Upper lobe of right lung (tissue), 1 donor: ENCODE measurements at regions not wholly inside any gene's neighbourhood (a gene's known extent, or its start where the extent isn't known, plus 50 kb on each side); places are given as distances from the start of the nearest gene placed in this dataset.

Source experiments
- ATAC-seq: fragments of 200-7000 bp; cut with Tn5 transposase; one replicate; pipeline ENCODE4 v1.9.1; 2020; ENCODE audit warnings: mild to moderate bottlenecking, moderate library complexity
- DNase-seq: peaks from one replicate; pipeline ENCODE4 v3.0.0-alpha.2; 2020
- H3K27ac ChIP-seq: fragments of 200-600 bp; one replicate; pipeline ENCODE4 v1.8.0; 2022
- H3K27me3 ChIP-seq: fragments of 200-600 bp; one replicate; pipeline ENCODE4 v1.8.0; 2022; ENCODE audit warnings: mild to moderate bottlenecking
- H3K36me3 ChIP-seq: fragments of 200-600 bp; one replicate; pipeline ENCODE4 v1.8.0; 2022
- H3K4me1 ChIP-seq: fragments of 200-600 bp; one replicate; pipeline ENCODE4 v1.8.0; 2022
- H3K4me3 ChIP-seq: fragments of 200-600 bp; one replicate; pipeline ENCODE4 v1.8.0; 2022; ENCODE audit warnings: mild to moderate bottlenecking
- H3K9me3 ChIP-seq: fragments of 200-600 bp; one replicate; pipeline ENCODE4 v1.8.0; 2022
- intact Hi-C: fragments of 100-400 bp; cut with DNase I; formaldehyde crosslinking; loops from one replicate; pipeline ENCODE4 v1.11.0; 2022
- TF ChIP-seq, protein P1 (sequence below): fragments of 200-600 bp; IDR thresholded peaks from one replicate; pipeline ENCODE4 v1.8.0; 2022; ENCODE audit warnings: antibody characterized with exemption
- donor health status: DM: no; HTN: yes; CAD: no; lungs with severe emphysema.

DNA sequence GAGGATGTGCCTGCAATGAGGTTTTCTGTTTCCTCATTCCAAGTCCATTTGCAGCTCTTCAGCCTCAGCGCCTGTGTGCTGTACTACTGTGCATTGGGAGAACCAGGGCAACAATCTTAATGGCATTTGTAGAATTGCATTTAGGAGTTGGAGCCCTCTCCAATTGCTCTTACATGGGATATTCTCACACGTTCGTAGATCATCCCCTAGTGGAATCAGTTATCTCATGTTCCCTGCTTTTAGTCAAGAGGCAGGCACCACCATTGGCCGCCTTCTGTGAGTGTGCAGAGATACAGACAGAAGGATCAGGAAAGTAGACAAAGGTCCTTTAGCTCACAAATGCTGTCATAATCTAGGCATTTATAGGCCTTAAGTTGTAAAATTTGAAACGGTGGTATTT, 84.2 kb upstream of the RGS17 start:
- no peaks in the 10 kb centered on the region for H3K27me3 ChIP-seq
- no peaks in the 10 kb centered on the region for H3K4me1 ChIP-seq
- intact Hi-C loops: no loop called here
- H3K9me3 ChIP-seq: no peaks in the 10 kb centered on the region
- no peak overlapping the region for H3K27ac ChIP-seq
- TF ChIP-seq, protein P1, sequence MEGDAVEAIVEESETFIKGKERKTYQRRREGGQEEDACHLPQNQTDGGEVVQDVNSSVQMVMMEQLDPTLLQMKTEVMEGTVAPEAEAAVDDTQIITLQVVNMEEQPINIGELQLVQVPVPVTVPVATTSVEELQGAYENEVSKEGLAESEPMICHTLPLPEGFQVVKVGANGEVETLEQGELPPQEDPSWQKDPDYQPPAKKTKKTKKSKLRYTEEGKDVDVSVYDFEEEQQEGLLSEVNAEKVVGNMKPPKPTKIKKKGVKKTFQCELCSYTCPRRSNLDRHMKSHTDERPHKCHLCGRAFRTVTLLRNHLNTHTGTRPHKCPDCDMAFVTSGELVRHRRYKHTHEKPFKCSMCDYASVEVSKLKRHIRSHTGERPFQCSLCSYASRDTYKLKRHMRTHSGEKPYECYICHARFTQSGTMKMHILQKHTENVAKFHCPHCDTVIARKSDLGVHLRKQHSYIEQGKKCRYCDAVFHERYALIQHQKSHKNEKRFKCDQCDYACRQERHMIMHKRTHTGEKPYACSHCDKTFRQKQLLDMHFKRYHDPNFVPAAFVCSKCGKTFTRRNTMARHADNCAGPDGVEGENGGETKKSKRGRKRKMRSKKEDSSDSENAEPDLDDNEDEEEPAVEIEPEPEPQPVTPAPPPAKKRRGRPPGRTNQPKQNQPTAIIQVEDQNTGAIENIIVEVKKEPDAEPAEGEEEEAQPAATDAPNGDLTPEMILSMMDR: no peak
- no peak for DNase-seq
- no peaks in the 10 kb centered on the region for H3K36me3 ChIP-seq
- H3K4me3 ChIP-seq: no peak overlapping the region
- no peak for ATAC-seq

DNA sequence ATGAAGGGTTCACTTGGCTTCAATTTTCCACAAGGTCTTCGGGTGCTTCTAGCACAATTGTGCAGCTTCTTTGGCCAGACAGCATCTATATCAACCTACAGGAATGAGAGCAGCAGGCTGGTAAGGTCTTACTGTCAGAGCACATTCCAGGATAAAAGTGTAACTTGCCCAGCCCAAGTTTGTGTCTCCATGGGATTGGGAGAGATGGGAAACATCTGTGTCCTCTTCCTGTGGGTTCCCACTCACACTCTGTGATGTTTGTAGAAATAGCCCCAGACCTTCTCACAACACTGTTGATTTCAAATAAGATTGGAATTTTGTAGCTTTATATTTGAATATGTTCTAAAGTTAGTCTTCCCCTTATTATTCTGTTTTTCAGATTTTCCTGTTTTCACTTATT, 83.4 kb upstream of the RGS17 start:
- no peaks in the 10 kb centered on the region for H3K4me1 ChIP-seq

DNA sequence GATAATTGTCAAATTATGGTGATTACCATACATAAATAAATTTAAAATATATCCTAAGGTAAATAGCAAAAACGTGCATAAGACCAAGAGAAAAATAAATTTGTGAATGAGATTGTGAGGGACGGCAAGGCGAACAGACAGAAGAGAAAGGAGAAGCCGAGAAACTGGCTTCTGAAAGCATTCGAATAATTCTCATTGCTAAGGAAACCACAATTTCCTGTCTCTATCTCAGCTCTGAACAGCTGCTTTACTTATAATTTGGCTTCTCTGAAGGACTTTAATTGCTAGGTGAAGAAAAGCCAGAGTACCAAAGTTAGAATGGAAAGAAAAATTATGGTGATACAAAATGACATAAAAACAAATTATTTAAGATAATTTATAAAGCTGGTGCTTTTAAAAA, 79.0 kb upstream of the RGS17 start:
- Histone ChIP-seq H3K4me3 (no peak overlapping the region), H3K9me3 (no peaks in the 10 kb centered on the region), H3K27me3 (no peaks in the 10 kb centered on the region), H3K36me3 (no peaks in the 10 kb centered on the region), H3K4me1 (no peaks in the 10 kb centered on the region), H3K27ac (no peak overlapping the region)
- intact Hi-C loops: no loop called here
- DNase-seq (no peak), ATAC-seq (no peak)
- TF ChIP-seq, protein P1: no peak

More for the DNA sequence above, 83.4 kb upstream of the RGS17 start:
- intact Hi-C loops: no loop called here
- Histone ChIP-seq H3K27ac (no peak overlapping the region), H3K36me3 (no peaks in the 10 kb centered on the region), H3K9me3 (no peaks in the 10 kb centered on the region), H3K4me3 (no peak overlapping the region), H3K27me3 (no peaks in the 10 kb centered on the region)
- ATAC-seq: no peak
- TF ChIP-seq, protein P1: no peak
- DNase-seq: no peak

DNA sequence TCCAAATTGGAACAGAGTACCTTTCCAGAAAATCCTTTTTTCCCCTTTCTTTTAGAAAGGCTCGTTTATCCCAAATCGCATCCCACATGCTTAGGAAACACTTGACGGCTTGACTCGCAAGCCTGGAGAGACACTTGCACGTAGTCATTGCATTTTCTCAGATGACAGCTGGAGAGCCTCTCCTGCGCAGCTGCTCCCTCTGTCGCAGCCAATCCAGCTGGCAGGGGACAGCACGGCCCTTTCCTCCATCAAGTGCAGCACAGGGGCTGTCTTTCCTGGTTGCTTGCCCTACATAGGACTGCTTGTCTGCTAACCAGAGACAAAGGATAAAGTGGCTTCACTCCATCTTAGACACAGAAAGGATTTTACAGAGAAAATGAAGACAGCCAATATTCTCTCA, 77.6 kb upstream of the RGS17 start:
- Histone ChIP-seq H3K27ac (no peak overlapping the region), H3K4me1 (no peaks in the 10 kb centered on the region), H3K36me3 (no peaks in the 10 kb centered on the region), H3K9me3 (no peaks in the 10 kb centered on the region), H3K4me3 (no peak overlapping the region), H3K27me3 (no peaks in the 10 kb centered on the region)
- intact Hi-C loops: no loop called here
- ATAC-seq: no peak
- no peak for DNase-seq
- TF ChIP-seq, protein P1: no peak

DNA sequence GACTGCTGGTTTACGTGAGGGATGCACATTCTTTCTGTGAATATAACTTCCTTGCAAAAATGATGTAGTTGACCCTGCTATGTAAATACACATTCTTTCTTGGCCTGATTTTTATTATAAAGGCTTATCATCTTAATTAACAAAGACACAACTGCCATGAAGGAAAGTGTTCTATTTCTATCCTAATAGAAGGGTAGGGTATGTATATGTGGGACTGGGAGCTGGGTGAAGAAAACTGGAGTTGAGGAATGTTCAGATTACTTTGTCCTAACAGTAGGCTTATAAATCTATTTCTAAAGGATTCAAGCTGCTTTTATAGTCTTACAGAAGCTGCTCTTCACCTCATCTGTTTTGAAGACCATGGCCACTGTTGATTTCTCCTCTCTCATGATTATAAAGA, 76.5 kb upstream of the RGS17 start:
- Histone ChIP-seq H3K36me3 (no peaks in the 10 kb centered on the region), H3K4me3 (no peak overlapping the region), H3K27me3 (no peaks in the 10 kb centered on the region), H3K4me1 (no peaks in the 10 kb centered on the region), H3K27ac (no peak overlapping the region), H3K9me3 (no peaks in the 10 kb centered on the region)
- TF ChIP-seq, protein P1: no peak
- ATAC-seq (no peak), DNase-seq (no peak)
- intact Hi-C loops: no loop called here

DNA sequence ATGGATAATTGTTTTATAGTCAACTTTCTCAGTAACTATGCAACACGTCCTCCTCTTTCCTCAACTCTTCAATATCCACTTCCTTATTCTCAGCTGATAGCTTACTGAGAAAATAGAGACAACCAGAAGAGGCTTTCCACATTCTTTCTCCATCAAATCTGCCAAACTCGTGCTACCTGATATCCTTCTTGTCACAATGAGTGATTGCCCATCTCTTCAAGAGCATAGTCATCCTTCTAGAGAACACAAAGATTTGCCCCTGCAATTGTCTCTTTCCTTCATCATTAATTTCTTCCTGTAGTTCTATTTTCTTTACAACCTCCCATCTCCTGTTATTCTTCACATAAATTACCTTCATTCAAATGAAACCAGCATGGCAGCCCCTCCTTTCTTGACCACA, 75.9 kb upstream of the RGS17 start:
- Histone ChIP-seq H3K36me3 (no peaks in the 10 kb centered on the region), H3K4me3 (no peak overlapping the region), H3K27ac (no peak overlapping the region), H3K9me3 (no peaks in the 10 kb centered on the region), H3K27me3 (no peaks in the 10 kb centered on the region), H3K4me1 (no peaks in the 10 kb centered on the region)
- intact Hi-C loops: no loop called here
- ATAC-seq: no peak
- TF ChIP-seq, protein P1: no peak
- DNase-seq: no peak
